HG03025 (cell line): ENCODE measurements at regions not wholly inside any gene's neighbourhood (a gene's known extent, or its start where the extent isn't known, plus 50 kb on each side); places are given as distances from the start of the nearest gene placed in this dataset.
"Not testable (repeated sequence)": the region's sequence is repeated elsewhere in the genome, so short reads cannot be mapped to it uniquely, and the experiment has no call there.

ENCODE experiments used
- ATAC-seq: cut with Tn5 transposase; IDR thresholded peaks from one replicate; pipeline ENCODE4 v1.9.1; 2021; ENCODE audit warnings: mild to moderate bottlenecking, moderate library complexity; ENCODE audit not compliant: unreplicated experiment, low FRiP score

DNA sequence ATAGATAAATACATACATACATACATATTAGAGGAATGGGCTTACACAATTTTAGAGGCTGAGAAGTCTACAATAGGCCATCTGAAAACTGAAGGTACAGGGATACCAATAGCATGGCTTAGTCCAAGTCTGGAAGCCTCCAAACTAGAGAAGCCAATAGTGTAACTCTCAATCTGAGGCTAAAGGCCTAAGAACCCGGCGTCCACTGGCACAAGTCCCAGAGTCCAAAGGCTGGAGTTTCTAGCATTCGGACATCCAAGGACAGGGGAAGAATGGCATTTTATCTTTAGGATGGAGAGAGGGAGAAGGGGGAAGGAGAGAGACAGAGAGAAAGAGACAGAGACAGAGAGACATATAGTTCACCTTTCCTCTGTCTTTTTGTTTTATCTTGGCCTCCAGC is 63.7 kb upstream of the SYT4 start:
- no peak for ATAC-seq

- no peak for ATAC-seq
Measured at GRCh38 chr18:43350176-43350575, 72.9 kb upstream of the SYT4 start.

- no peak for ATAC-seq
Measured at GRCh38 chr18:43364535-43364934, 87.2 kb upstream of the SYT4 start.

DNA sequence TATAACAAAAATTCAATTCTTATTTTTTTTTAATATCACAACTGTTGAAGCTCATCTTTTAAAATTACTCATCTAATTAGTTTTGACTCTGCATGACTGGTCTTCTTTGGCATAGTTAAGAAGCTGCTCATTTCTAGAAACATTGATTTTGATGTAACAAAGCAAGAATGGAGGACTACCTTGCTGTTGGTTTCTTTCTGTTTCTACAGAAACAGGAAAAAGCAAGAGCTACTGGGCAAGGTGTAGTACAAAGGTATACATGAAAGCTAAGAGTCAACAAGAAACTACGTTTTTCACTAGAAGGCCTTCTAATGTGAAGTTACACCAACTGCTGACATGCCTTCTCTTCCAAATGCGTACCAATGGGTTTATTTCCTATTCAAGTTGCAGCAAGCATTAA is 90.6 kb upstream of the SYT4 start:
- no peak for ATAC-seq

- ATAC-seq, result not testable (repeated sequence)
Measured at GRCh38 chr18:43369311-43369710, 92.0 kb upstream of the SYT4 start.

DNA sequence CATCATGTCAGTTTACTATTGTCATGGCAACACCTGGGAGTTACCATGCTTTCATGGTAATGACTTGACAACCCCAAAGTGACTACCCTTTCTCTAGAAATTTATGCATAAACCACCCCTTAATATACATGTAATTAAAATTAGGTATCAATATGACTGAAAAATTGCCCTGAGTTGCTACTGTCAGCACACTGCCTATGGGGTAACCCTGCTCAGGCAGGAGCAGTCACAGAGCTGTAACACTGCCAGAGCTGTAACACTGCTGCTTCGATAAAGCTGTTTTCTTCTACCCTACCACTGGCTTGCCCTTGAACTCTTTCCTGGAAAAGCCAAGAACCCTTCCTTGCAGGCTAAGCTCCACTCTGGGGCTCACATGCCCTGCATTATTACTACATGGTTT is 95.5 kb upstream of the SYT4 start:
- no peak for ATAC-seq

DNA sequence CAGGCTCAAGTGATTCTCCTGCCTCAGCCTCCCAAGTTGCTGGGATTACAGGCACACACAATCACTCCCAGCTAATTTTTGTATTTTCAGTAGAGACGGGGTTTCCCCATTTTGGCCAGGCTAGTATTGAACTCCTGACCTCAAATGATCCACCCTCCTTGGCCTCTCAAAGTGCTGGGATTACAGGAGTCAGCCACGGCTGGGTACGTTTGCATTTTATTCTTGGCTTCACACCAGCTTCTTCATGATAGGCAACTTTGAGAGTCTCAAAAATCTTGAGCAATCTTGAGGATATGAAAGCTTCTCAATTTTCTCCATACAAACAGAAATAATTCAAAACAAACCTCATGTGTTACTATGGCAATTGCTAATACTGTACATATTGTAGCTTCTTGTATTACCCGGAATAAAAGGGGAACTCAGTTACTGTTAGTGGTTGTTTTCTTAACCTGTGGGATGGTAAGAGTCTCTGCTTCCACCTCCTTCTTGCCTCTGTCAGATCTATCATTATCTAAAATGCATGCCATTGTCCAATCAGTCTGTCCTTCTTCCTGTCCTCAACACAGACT is 102.9 kb upstream of the SYT4 start:
- no peak for ATAC-seq

GRCh38 chr18:43382641-43383403 is 105.5 kb upstream of the SYT4 start:
- ATAC-seq, result no peak

- no peak for ATAC-seq
Measured at GRCh38 chr18:43389163-43389562, 111.9 kb upstream of the SYT4 start.

DNA sequence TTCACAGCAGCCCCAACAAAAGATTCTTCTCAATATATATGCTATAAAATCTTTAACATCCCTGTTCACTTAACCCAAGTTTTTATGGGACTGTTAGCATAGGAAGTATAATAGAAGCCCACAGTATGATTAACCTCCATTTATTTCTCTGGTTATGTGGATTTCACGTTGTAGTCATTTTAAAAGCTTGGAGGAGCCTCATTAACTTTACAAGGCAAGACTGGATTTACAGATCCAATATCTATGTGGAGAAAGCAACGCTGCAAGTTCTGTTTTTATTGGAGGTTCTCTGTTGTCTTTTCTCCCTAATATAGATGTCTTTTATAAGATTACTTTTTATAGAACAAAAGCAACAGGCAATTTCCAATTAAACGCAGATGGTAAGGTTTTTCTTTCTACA is 114.9 kb upstream of the SYT4 start:
- ATAC-seq, result no peak

DNA sequence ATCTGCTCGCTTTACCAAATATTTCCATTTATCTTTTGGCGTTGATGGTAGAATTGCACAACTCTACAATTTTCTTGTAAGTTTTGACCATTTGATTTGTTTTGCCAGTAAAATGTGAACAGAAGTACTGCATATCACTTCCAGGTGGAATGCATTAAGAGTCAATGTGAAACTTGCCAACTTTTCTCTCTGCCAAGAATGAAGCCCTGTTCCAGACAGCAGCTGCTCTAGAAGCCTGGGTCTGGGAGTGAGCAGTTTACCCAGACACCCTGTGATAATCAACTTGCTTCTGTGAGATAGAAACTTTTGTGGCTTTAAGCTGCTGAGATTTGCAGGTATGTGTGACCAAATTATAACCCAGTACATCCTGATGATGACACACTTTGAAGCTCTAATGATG is 115.9 kb upstream of the SYT4 start:
- ATAC-seq, result no peak

GRCh38 chr18:43396266-43396665 is 119.0 kb upstream of the SYT4 start:
- ATAC-seq, result no peak

GRCh38 chr18:43398601-43399000 is 121.3 kb upstream of the SYT4 start:
- ATAC-seq, result no peak

DNA sequence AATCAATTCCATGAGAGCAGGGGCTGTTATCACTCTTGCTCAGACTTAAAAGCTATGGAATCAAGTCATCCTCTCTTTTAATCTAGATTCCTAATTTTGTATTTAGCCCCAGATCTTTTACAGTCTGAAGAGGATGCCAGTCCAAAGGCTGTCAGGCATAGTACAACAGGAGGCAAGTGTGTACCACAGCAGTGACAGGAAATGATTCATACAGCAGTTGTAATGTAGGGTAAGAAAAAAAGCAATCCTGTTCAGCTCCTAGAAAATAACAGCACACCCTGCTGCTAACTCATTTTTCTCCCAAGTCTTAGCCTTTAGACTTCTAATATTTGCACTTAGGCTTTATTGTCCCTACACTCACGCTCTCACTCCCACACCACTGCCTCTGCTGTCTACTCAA is 127.8 kb upstream of the SYT4 start:
- no peak for ATAC-seq

DNA sequence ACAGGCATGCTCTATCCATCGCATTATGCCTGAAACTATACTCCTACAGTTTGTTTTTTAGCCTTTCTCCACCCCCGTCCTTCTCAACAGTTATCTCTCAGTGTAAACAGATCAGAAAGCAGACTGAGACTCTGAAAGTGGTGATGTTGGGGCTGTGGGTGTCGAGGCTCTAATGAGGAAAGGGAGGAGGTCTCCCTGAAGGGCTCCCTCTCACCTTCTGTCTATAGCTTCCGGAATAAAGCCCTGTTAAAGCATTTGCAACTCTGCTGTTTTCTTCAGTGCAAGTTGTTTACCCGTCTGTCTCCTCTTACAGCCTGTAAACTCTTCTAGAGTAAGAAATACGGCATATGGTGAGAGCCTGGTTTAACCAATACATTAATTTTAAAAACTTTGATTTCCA is 136.7 kb upstream of the SYT4 start:
- no peak for ATAC-seq

DNA sequence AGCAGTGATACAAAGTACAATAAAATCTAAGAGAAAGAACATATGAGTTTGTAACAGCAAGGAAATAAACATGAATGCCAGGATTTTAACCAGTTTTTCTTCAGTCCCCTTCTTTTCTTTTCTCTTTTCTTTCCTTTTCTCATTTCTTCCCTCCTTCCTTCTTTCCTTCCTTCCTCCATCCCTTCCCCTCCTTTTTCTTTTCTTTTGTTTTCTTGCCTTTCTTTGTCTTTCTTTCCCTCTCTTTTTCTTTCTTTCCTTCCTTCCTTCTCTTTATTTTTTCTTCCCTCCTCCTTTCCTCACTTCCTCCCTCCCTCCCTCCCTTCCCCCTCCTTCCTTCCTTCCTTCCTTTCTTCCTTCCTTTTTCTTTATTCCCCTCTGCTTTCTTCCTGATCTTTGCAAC is 142.8 kb upstream of the SYT4 start:
- no peak for ATAC-seq

GRCh38 chr18:43420950-43421349 is 143.7 kb upstream of the SYT4 start:
- ATAC-seq, result no peak

DNA sequence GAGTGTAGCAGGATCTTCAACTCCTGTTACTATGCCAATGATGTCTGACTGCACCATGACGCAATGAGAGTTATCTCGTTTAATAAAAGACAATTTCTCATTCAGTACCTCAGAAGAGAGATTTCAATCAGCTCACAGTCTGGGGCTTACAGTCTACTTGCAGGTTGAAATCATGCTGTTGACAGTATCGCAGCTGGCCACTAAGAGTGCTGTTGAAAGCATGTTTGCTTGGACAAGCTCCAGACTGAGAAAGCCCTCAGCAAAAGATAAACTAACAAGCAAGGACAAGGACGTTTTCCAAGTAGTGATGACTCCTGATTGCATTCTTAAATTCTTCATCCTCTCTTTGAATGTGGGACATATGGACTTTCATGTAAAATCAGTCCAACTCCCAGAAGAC is 145.2 kb upstream of the SYT4 start:
- no peak for ATAC-seq

DNA sequence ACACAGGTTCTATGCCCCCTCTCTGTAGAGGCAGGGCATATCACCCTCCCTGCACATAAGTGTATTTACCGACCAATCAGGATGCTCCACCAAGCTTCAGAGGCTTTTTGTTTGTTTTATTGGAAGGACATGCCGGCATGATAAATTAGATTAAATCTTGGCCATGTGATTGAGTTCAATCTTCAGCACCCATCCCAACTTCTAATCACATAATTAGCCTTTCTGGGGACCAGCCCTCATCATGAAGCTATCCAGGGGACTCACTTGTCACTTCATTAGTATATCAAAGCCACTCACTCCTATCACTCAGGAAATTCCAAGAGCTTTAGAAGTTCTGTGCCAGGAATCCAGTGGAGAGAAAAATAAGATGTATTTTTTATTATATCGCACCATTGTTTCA is 158.6 kb upstream of the SYT4 start:
- no peak for ATAC-seq

- ATAC-seq, result no peak
Measured at GRCh38 chr18:43442131-43442530, 164.8 kb upstream of the SYT4 start.

DNA sequence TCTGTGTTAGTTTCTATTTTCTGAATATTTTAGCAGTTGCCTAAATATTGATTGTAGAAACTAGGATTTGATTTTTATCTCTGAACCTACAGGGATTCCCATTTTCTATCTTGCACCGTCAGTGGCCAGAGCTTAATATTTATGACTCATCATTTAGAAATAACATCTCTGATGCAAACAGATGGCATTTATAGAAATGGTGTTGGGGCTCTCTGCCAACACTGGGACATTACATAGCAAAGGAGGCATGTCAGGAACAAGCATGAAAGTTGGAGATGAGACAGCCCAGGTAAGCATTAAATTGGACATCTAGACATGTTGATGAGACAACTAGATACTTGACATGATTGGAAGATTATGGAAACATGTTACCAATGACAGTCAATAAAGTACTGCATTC is 165.3 kb upstream of the SYT4 start:
- no peak for ATAC-seq

DNA sequence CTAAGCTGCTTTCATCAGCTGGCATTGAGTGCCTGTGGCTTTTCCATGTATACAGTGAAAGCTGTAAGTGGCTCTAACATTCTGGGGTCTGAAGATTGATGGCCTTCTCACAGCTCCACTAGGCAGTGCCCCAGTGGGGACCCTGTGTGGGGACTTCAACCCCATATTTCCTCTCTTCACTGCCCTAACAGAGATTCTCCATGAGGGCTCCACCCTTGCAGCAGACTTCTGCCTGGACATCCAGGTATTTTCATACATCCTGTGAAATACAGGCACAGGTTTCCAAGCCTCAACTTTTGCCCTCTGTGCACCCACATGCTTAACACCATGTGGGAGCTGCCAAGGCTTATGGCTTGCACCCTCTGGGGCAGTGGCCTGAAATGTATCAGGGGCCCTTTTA is 188.2 kb upstream of the SYT4 start:
- ATAC-seq, result no peak

DNA sequence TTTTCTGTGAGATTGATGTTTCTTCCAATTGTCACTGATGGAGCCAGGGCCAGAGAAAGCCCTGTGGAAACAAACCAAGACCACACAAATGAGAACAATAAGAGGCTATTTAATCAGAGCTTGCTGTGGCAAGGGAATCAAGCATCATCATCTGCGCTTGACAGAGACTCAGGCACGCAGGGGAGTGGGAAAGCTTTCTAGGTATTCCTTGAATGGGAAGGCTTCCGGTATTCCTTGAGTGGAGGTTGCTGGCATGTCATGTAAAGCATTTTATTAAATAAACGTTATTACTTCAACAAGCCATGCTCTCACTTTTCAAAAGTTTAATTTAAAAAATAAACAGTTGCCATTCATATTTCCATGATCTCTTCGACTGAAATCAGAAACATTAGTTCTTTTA is 194.6 kb upstream of the SYT4 start:
- no peak for ATAC-seq
